H9 (cell line): ENCODE measurements at regions not wholly inside any gene's neighbourhood (a gene's known extent, or its start where the extent isn't known, plus 50 kb on each side); places are given as distances from the start of the nearest gene placed in this dataset.

Experiments used
- DNase-seq: peaks from one replicate; pipeline ENCODE4 v3.0.0-alpha.2; 2017
- H2AFZ ChIP-seq: one replicate; pipeline ENCODE4 v1.6.1; 2013; ENCODE audit warnings: mild to moderate bottlenecking, low read length, control low read depth, moderate library complexity
- H2AK5ac ChIP-seq: 2 replicates; pipeline ENCODE4 v1.6.1; 2013; ENCODE audit warnings: low read length, control low read depth, mixed read lengths; ENCODE audit not compliant: insufficient read length
- H2BK120ac ChIP-seq: one replicate; pipeline ENCODE4 v1.6.1; 2013; ENCODE audit warnings: low read depth, mild to moderate bottlenecking, low read length, control low read depth, inconsistent platforms; ENCODE audit not compliant: poor library complexity, severe bottlenecking
- H2BK12ac ChIP-seq: 2 replicates; pipeline ENCODE4 v1.6.1; 2013; ENCODE audit warnings: low read length, control low read depth, mixed read lengths, low read depth; ENCODE audit not compliant: insufficient read length
- H2BK15ac ChIP-seq: 2 replicates; pipeline ENCODE4 v1.6.1; 2013; ENCODE audit warnings: low read depth, low read length, control low read depth
- H2BK20ac ChIP-seq: one replicate; pipeline ENCODE4 v1.6.1; 2013; ENCODE audit warnings: low read depth, mild to moderate bottlenecking, low read length, control low read depth, inconsistent platforms; ENCODE audit not compliant: poor library complexity, severe bottlenecking
- H2BK5ac ChIP-seq: 2 replicates; pipeline ENCODE4 v1.6.1; 2013; ENCODE audit warnings: low read length, control low read depth, mixed read lengths; ENCODE audit not compliant: insufficient read length
- H3K14ac ChIP-seq: 2 replicates; pipeline ENCODE4 v1.6.1; 2013; ENCODE audit warnings: low read length, control low read depth; ENCODE audit not compliant: insufficient read depth
- H3K18ac ChIP-seq: 2 replicates; pipeline ENCODE4 v1.6.1; 2013; ENCODE audit warnings: low read depth, mild to moderate bottlenecking, mixed read lengths, low read length, control low read depth; ENCODE audit not compliant: insufficient read length
- H3K23ac ChIP-seq: 2 replicates; pipeline ENCODE4 v1.6.1; 2013; ENCODE audit warnings: low read length, control low read depth, mixed read lengths, low read depth; ENCODE audit not compliant: insufficient read length
- H3K23me2 ChIP-seq: 2 replicates; pipeline ENCODE4 v1.6.1; 2013; ENCODE audit warnings: low read depth, mild to moderate bottlenecking, mixed read lengths, low read length, control low read depth; ENCODE audit not compliant: insufficient read length, poor library complexity, severe bottlenecking
- H3K27ac ChIP-seq: 2 replicates; pipeline ENCODE4 v1.5.1; 2013; ENCODE audit warnings: low read length, control low read depth, mixed read lengths, low read depth; ENCODE audit not compliant: insufficient read length
- H3K27me3 ChIP-seq: 2 replicates; pipeline ENCODE4 v1.6.1; 2013; ENCODE audit warnings: low read length, control low read depth, inconsistent platforms; ENCODE audit not compliant: insufficient read depth
- H3K4ac ChIP-seq: 2 replicates; pipeline ENCODE4 v1.6.1; 2013; ENCODE audit warnings: low read depth, mild to moderate bottlenecking, control low read depth, inconsistent platforms, low read length, moderate library complexity
- H3K4me1 ChIP-seq: 2 replicates; pipeline ENCODE4 v1.6.1; 2013; ENCODE audit warnings: low read length, control low read depth, inconsistent platforms; ENCODE audit not compliant: insufficient read depth
- H3K4me2 ChIP-seq: 2 replicates; pipeline ENCODE4 v1.6.1; 2013; ENCODE audit warnings: low read length, control low read depth, mixed read lengths; ENCODE audit not compliant: insufficient read length, insufficient read depth
- H3K56ac ChIP-seq: 2 replicates; pipeline ENCODE4 v1.6.1; 2013; ENCODE audit warnings: low read depth, mild to moderate bottlenecking, mixed read lengths, low read length, control low read depth; ENCODE audit not compliant: insufficient read length
- H3K79me1 ChIP-seq: 2 replicates; pipeline ENCODE4 v1.6.1; 2013; ENCODE audit warnings: low read depth, mild to moderate bottlenecking, moderate library complexity, low read length, control low read depth, inconsistent platforms; ENCODE audit not compliant: insufficient read depth, poor library complexity, severe bottlenecking
- H3K79me2 ChIP-seq: 2 replicates; pipeline ENCODE4 v1.6.1; 2013; ENCODE audit warnings: low read length, control low read depth, inconsistent platforms; ENCODE audit not compliant: insufficient read depth
- H3K9ac ChIP-seq: 2 replicates; pipeline ENCODE4 v1.6.1; 2013; ENCODE audit warnings: low read length, control low read depth, mixed read lengths; ENCODE audit not compliant: insufficient read length; ENCODE audit errors: extremely low read depth
- H3K9me3 ChIP-seq: one replicate; pipeline ENCODE4 v1.6.1; 2013; ENCODE audit warnings: low read depth, low read length, inconsistent platforms; ENCODE audit not compliant: control insufficient read depth
- H3T11ph ChIP-seq: one replicate; pipeline ENCODE4 v1.6.1; 2013; ENCODE audit warnings: mild to moderate bottlenecking, low read length, control low read depth, inconsistent platforms
- H4K20me1 ChIP-seq: one replicate; pipeline ENCODE4 v1.6.1; 2013; ENCODE audit not compliant: control insufficient read depth, insufficient read length, insufficient read depth
- H4K5ac ChIP-seq: 2 replicates; pipeline ENCODE4 v1.6.1; 2013; ENCODE audit warnings: low read depth, mild to moderate bottlenecking, mixed read lengths, low read length, control low read depth; ENCODE audit not compliant: insufficient read length
- H4K8ac ChIP-seq: replicated peaks from 2 replicates; pipeline ENCODE4 v1.6.1; 2013; ENCODE audit warnings: low read length, control low read depth, mixed read lengths, low read depth; ENCODE audit not compliant: insufficient read length
- H4K91ac ChIP-seq: 2 replicates; pipeline ENCODE4 v1.6.1; 2013; ENCODE audit warnings: low read depth, mild to moderate bottlenecking, moderate library complexity, mixed read lengths, low read length, control low read depth; ENCODE audit not compliant: insufficient read length
- H3K27ac Mint-ChIP-seq, 3 experiments: 2 replicates in 2 of 3; 3 replicates in 1 of 3; pipeline ENCODE4 v1.8.0; 2020 to 2021; ENCODE audit warnings: mixed read lengths in 3 of 3, mild to moderate bottlenecking in 1 of 3, moderate library complexity in 1 of 3
- H3K27me3 Mint-ChIP-seq: 2 replicates; pipeline ENCODE4 v1.8.0; 2021; ENCODE audit warnings: low read depth, mild to moderate bottlenecking, moderate library complexity, mixed read lengths
- H3K36me3 Mint-ChIP-seq, 3 experiments: 2 replicates in 2 of 3; 3 replicates in 1 of 3; pipeline ENCODE4 v1.8.0; 2020 to 2021; ENCODE audit warnings: low read depth in 3 of 3, mixed read lengths in 3 of 3; ENCODE audit not compliant: insufficient read depth in 1 of 3
- H3K4me1 Mint-ChIP-seq, 2 experiments: 2 replicates each; pipeline ENCODE4 v1.8.0; 2020; ENCODE audit warnings: mixed read lengths in 2 of 2
- H3K4me3 Mint-ChIP-seq, 2 experiments: 2 replicates in 1 of 2; 3 replicates in 1 of 2; pipeline ENCODE4 v1.8.0; 2020 to 2021; ENCODE audit warnings: mild to moderate bottlenecking in 2 of 2, mixed read lengths in 2 of 2, moderate library complexity in 1 of 2
- H3K9me3 Mint-ChIP-seq, 2 experiments: 2 replicates in 1 of 2; 3 replicates in 1 of 2; pipeline ENCODE4 v1.8.0; 2020; ENCODE audit warnings: mild to moderate bottlenecking in 2 of 2, mixed read lengths in 2 of 2, moderate library complexity in 1 of 2
- CTCF ChIP-seq: fragments of 200-600 bp; sonication (generic); conservative IDR thresholded peaks from 3 replicates; pipeline ENCODE4 v1.8.0; 2021; ENCODE audit warnings: antibody characterized with exemption, mild to moderate bottlenecking
- WGBS: extraction: QIAGEN DNeasy Blood & Tissue Kit; methylation state at CpG from one replicate; pipeline ENCODE4 v1.1.7; 2013; ENCODE audit warnings: missing lambda C conversion rate, low lambda C conversion rate, mixed read lengths; ENCODE audit not compliant: insufficient read length; ENCODE audit errors: extremely low coverage; 5-methylcytosine and 5-hydroxymethylcytosine counted together

- no peaks in the 10 kb centered on the region for H3K79me1 ChIP-seq
- no peaks in the 10 kb centered on the region for H3K9me3 ChIP-seq
- H3T11ph ChIP-seq: no peak overlapping the region
- no peak overlapping the region for H2BK5ac ChIP-seq
- H4K8ac ChIP-seq: no peak overlapping the region
- Mint-ChIP-seq H3K4me1 (peaks cover 16 to 21% of the 10 kb centered on the region in 2 experiments), H3K27me3 (no peaks in the 10 kb centered on the region), H3K36me3 (peaks cover 2 to 20% (median 6%) of the 10 kb centered on the region in 3 experiments; a peak in 6 of 7 replicates), H3K4me3 (no peak overlapping the region), H3K27ac (no peak overlapping the region), H3K9me3 (peaks cover 2 to 7% of the 10 kb centered on the region in 2 experiments)
- H2BK15ac ChIP-seq: no peak overlapping the region
- no peak for TF ChIP-seq CTCF
- no peaks in the 10 kb centered on the region; the same call in 1 of the 2 replicates for H3K4me1 ChIP-seq
- no peak overlapping the region for H2BK120ac ChIP-seq
- H2BK20ac ChIP-seq: no peak overlapping the region
- no peaks in the 10 kb centered on the region for H4K20me1 ChIP-seq
- no peak overlapping the region for H3K27ac ChIP-seq
- H3K23me2 ChIP-seq: no peaks in the 10 kb centered on the region
- H3K23ac ChIP-seq: no peak overlapping the region
- H4K5ac ChIP-seq: no peak overlapping the region
- H3K79me2 ChIP-seq: no peaks in the 10 kb centered on the region
- H3K56ac ChIP-seq: no peak overlapping the region
- no peak overlapping the region for H3K4me2 ChIP-seq
- no peak overlapping the region for H3K4ac ChIP-seq
- H2BK12ac ChIP-seq: no peak overlapping the region
- no peaks in the 10 kb centered on the region for H3K27me3 ChIP-seq
- no peak overlapping the region for H3K14ac ChIP-seq
- no CpG with 5 or more reads among the region's 5 CpGs for WGBS
- no peak overlapping the region for H2AK5ac ChIP-seq
- no peak overlapping the region for H3K18ac ChIP-seq
- no peak for DNase-seq
- H4K91ac ChIP-seq: no peak overlapping the region
- no peak overlapping the region for H3K9ac ChIP-seq
- no peak overlapping the region for H2AFZ ChIP-seq
Observed at GRCh38 chr4:181017038-181017437, 1226.2 kb upstream of the TENM3 start.
